OCI-LY1 (cell line): ENCODE measurements at regions not wholly inside any gene's neighbourhood (a gene's known extent, or its start where the extent isn't known, plus 50 kb on each side); places are given as distances from the start of the nearest gene placed in this dataset.

Experiments used
- H2AFZ ChIP-seq: fragments of 200-600 bp; sonication (generic), shearing (Covaris generic); 2 replicates; pipeline ENCODE4 v1.6.0; 2014; ENCODE audit warnings: antibody characterized with exemption, mild to moderate bottlenecking, low read length
- H3F3A ChIP-seq: fragments of 200-600 bp; sonication (generic), shearing (Covaris generic); 2 replicates; pipeline ENCODE4 v1.6.0; 2014; ENCODE audit warnings: mild to moderate bottlenecking, antibody characterized with exemption, low read length, moderate library complexity; ENCODE audit not compliant: insufficient read depth
- H3K27ac ChIP-seq: fragments of 200-600 bp; sonication (generic); 2 replicates; pipeline ENCODE4 v1.5.1; 2014; ENCODE audit warnings: low read length, mixed run types, mild to moderate bottlenecking, low read depth; ENCODE audit not compliant: poor library complexity, severe bottlenecking
- H3K27me3 ChIP-seq: fragments of 200-600 bp; sonication (generic); 2 replicates; pipeline ENCODE4 v1.6.0; 2014; ENCODE audit warnings: antibody characterized with exemption, mild to moderate bottlenecking, low read length, moderate library complexity; ENCODE audit not compliant: insufficient read depth
- H3K36me3 ChIP-seq: fragments of 200-600 bp; sonication (generic); 2 replicates; pipeline ENCODE4 v1.6.1; 2014; ENCODE audit warnings: mild to moderate bottlenecking, antibody characterized with exemption, low read length, moderate library complexity, mixed read lengths; ENCODE audit not compliant: insufficient read depth
- H3K4me1 ChIP-seq: fragments of 200-600 bp; sonication (generic); 2 replicates; pipeline ENCODE4 v1.5.1; 2014; ENCODE audit warnings: mild to moderate bottlenecking, low read length, moderate library complexity; ENCODE audit not compliant: insufficient read depth, severe bottlenecking
- H3K4me2 ChIP-seq: fragments of 200-600 bp; sonication (generic), shearing (Covaris generic); 2 replicates; pipeline ENCODE4 v1.6.1; 2014; ENCODE audit warnings: low read length
- H3K4me3 ChIP-seq: fragments of 200-600 bp; sonication (generic); 2 replicates; pipeline ENCODE4 v1.5.1; 2014; ENCODE audit warnings: low read length, low read depth, mild to moderate bottlenecking, mixed read lengths; ENCODE audit not compliant: poor library complexity, severe bottlenecking
- H3K79me2 ChIP-seq: fragments of 200-600 bp; shearing (Covaris generic); 2 replicates; pipeline ENCODE4 v1.6.1; 2016; ENCODE audit warnings: mixed run types, low read length, mixed read lengths; ENCODE audit not compliant: insufficient read depth
- H3K9ac ChIP-seq: fragments of 200-600 bp; sonication (generic), shearing (Covaris generic); 2 replicates; pipeline ENCODE4 v1.6.1; 2014; ENCODE audit warnings: mild to moderate bottlenecking, low read length, mixed read lengths
- H3K9me2 ChIP-seq: fragments of 200-600 bp; sonication (generic), shearing (Covaris generic); 2 replicates; pipeline ENCODE4 v1.6.1; 2014; ENCODE audit warnings: low read depth, mild to moderate bottlenecking, low read length, mixed read lengths
- H3K9me3 ChIP-seq: fragments of 200-600 bp; shearing (Covaris generic); 2 replicates; pipeline ENCODE4 v1.6.1; 2014; ENCODE audit warnings: low read length, mixed read lengths
- H4K20me1 ChIP-seq: fragments of 200-600 bp; sonication (generic), shearing (Covaris generic); 2 replicates; pipeline ENCODE4 v1.6.0; 2016; ENCODE audit warnings: mild to moderate bottlenecking, low read length; ENCODE audit not compliant: insufficient read depth
- EZH2 ChIP-seq: fragments of 200-600 bp; sonication (generic), shearing (Covaris generic); IDR thresholded peaks from 2 replicates; pipeline ENCODE4 v1.8.0; 2017; ENCODE audit warnings: borderline replicate concordance, mixed run types, mild to moderate bottlenecking, antibody characterized with exemption, low read length, moderate library complexity, mixed read lengths
- TF ChIP-seq, protein P1 (sequence below): fragments of 200-600 bp; sonication (generic), shearing (Covaris generic); IDR thresholded peaks from 2 replicates; pipeline ENCODE4 v1.5.1; 2017; ENCODE audit warnings: mild to moderate bottlenecking, antibody characterized with exemption, low read length, moderate library complexity, mixed read lengths

DNA sequence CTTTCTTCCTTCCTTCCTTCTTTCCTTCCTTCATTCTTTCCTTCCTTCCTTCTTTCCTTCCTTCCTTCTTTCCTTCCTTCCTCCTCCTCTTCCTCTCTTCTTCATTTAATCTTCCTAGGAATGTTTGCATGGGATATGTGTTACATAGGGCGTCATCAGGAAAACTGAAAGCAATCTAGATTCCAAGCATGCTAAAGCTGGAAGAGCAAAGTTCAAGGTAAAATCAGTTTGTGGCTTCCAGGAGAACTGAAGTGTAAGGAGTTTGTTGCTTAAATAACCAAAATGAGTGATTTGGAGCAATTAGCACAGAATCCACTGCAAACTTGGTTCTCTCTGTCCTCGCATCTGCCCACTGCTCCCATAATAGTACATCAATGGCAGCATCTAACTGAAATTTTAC, 716.2 kb downstream of the GBE1 start:
- Histone ChIP-seq H3K9me3 (no peaks in the 10 kb centered on the region), H3K36me3 (no peaks in the 10 kb centered on the region), H3F3A (no peaks in the 10 kb centered on the region), H3K9me2 (no peaks in the 10 kb centered on the region), H3K79me2 (no peaks in the 10 kb centered on the region), H4K20me1 (no peaks in the 10 kb centered on the region), H3K4me3 (no peak overlapping the region), H3K27me3 (no peaks in the 10 kb centered on the region), H3K9ac (no peak overlapping the region), H2AFZ (no peak overlapping the region), H3K4me2 (no peak overlapping the region), H3K27ac (no peak overlapping the region), H3K4me1 (no peaks in the 10 kb centered on the region)
- no peak for TF ChIP-seq EZH2
- TF ChIP-seq, protein P1, sequence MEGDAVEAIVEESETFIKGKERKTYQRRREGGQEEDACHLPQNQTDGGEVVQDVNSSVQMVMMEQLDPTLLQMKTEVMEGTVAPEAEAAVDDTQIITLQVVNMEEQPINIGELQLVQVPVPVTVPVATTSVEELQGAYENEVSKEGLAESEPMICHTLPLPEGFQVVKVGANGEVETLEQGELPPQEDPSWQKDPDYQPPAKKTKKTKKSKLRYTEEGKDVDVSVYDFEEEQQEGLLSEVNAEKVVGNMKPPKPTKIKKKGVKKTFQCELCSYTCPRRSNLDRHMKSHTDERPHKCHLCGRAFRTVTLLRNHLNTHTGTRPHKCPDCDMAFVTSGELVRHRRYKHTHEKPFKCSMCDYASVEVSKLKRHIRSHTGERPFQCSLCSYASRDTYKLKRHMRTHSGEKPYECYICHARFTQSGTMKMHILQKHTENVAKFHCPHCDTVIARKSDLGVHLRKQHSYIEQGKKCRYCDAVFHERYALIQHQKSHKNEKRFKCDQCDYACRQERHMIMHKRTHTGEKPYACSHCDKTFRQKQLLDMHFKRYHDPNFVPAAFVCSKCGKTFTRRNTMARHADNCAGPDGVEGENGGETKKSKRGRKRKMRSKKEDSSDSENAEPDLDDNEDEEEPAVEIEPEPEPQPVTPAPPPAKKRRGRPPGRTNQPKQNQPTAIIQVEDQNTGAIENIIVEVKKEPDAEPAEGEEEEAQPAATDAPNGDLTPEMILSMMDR, result no peak

GRCh38 chr3:81043660-81044199, 717.7 kb downstream of the GBE1 start:
- Histone ChIP-seq H3K36me3 (no peaks in the 10 kb centered on the region), H3F3A (no peaks in the 10 kb centered on the region), H3K4me3 (no peak overlapping the region), H4K20me1 (no peaks in the 10 kb centered on the region), H3K27ac (no peak overlapping the region), H3K4me1 (no peaks in the 10 kb centered on the region), H2AFZ (no peak overlapping the region), H3K4me2 (no peak overlapping the region), H3K79me2 (no peaks in the 10 kb centered on the region), H3K9ac (no peak overlapping the region), H3K9me3 (no peaks in the 10 kb centered on the region), H3K27me3 (no peaks in the 10 kb centered on the region), H3K9me2 (no peaks in the 10 kb centered on the region)
- TF ChIP-seq, protein P1, result no peak
- no peak for TF ChIP-seq EZH2

GRCh38 chr3:81043009-81043408, 718.4 kb downstream of the GBE1 start:
- H3K4me2 ChIP-seq, result no peak overlapping the region
- no peaks in the 10 kb centered on the region for H3F3A ChIP-seq
- H3K27me3 ChIP-seq, result no peaks in the 10 kb centered on the region
- H3K4me1 ChIP-seq, result no peaks in the 10 kb centered on the region
- TF ChIP-seq, protein P1, result no peak
- no peak for TF ChIP-seq EZH2
- no peaks in the 10 kb centered on the region for H3K9me2 ChIP-seq
- H3K9me3 ChIP-seq, result no peaks in the 10 kb centered on the region
- H2AFZ ChIP-seq, result no peak overlapping the region
- H3K4me3 ChIP-seq, result no peak overlapping the region
- H3K36me3 ChIP-seq, result no peaks in the 10 kb centered on the region
- no peaks in the 10 kb centered on the region for H3K79me2 ChIP-seq
- H3K9ac ChIP-seq, result no peak overlapping the region
- H3K27ac ChIP-seq, result no peak overlapping the region
- no peaks in the 10 kb centered on the region for H4K20me1 ChIP-seq
